COLO668 (cell line): ENCODE measurements at regions not wholly inside any gene's neighbourhood (a gene's known extent, or its start where the extent isn't known, plus 50 kb on each side); places are given as distances from the start of the nearest gene placed in this dataset.
A peak's percentile ranks its signal among the peaks of the same experiment; 100 is the strongest.
"Not testable (repeated sequence)": the region's sequence is repeated elsewhere in the genome, so short reads cannot be mapped to it uniquely, and the experiment has no call there.

Source experiments
- DNase-seq: peaks from one replicate; lab custom pipeline; 2025; ENCODE audit not compliant: unreplicated experiment; lab: John Stamatoyannopoulos, UW

DNA sequence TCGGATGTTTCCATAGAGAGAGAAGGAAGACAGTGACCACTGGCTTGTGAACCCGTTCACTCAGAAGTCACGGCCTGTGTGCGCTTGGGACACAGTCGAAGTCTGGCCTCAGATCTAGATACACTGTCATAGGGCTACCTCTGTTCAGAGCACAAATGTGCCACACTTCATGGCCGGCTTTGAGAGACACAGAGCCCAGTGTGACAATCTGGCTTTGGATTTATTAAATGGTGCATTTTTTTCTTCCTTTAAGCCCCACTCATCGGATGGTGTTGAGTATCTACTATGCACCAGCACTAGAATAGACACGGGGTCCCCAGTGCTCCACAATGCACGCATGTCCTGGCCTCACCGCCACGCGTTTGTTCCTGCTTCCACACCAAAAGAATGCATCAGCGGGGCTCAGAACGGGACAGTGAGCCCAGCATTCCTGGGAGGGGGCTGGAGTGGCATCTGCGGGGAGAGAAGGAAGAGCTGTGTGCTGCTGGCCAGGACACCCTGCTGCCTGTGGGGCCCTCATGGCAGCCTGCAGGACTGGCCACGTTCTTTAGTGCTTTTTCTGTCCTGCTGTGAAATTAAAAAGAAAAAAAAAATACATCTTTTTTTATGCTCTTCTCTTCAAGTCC lies 738.9 kb upstream of the SALL3 start:
- DNase-seq, result no peak

DNA sequence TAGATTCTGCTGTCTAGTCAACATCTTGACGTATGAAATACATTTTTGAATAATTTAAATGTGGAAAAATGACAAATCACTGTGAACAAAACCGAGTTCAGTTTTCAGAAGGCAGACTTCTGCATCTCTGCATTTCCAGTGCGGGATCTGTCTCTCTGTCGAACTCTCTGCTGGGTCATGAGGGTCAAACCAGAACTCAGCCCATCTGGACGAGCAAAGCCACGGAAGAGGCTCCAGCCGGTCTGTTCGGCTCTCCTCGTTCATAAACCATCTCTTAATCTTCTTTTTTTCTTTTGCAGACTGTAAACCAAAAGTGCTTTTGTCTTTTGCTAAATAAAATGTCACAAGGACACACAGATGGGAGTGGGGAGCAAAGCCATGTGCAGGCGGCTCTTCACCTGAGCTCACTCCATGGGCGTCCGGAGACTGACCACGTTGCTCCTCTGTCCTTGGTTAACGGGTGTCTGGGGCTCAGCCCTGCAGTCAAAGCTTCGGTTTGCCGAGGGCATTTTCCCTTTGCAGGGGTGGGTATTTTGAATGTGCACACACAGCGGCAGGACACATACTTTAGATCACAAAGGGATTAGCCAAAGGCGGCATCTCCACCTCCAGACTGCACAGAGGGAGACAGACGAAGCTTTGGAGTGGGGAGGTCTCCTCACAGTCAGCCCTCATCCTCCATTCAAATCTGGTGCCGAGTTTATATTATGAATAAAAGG lies 737.9 kb upstream of the SALL3 start:
- no peak for DNase-seq

DNA sequence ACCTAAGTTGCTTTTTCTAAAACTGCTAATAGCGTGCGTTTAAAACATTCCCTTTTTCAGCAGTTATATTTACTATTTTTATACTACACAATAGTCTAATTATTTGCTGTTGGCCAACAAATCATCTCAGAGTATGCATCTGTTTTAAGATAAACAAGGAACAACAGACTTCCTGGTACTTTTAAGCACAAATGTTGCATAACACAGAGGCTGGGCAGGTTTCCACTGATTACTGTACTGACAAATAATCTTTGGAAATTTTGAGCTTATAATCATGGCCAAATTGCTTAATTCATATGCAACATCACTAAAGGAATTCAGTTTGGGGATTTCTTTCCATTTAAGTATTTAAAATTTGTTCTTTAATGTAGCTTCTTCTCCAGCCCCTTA lies 737.4 kb upstream of the SALL3 start:
- DNase-seq, result no peak

DNA sequence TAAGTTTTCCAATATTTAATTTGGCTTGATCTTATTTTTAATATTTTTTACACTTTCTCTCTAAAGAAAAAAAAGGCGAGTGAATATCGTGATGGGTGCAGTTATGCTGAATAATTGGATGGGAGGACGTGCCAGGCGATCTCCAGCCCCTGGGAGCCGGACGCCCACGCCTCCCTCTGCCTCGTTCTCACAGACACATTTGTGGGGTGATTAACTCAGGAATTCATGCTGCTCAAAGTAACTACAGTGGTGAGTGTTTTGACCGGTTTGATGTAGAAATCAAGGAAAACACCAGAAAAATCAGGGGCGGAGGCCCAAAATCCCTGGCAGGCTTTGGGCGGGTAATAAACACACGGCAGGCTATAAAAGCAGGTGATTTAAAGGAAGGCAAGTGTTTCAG lies 736.8 kb upstream of the SALL3 start:
- no peak for DNase-seq

DNA sequence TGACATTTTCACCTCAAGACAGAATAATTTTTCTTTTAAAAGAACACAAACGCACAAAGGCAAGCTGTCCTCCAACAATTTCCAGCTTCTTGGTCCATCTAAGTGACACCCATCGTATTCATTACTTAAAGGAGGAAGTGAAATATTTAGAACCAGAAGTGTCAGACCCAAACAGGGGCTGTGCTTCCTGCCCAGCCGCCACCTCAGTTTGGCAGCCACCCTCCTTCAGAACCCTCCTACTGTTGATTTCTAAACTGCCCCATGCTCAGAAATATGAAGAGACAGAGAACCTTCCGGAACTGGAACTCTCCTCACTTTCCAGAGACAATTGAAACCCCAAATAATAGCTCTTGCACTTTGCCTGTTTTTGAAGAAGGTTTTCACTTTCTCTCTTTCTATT lies 734.8 kb upstream of the SALL3 start:
- no peak for DNase-seq

DNA sequence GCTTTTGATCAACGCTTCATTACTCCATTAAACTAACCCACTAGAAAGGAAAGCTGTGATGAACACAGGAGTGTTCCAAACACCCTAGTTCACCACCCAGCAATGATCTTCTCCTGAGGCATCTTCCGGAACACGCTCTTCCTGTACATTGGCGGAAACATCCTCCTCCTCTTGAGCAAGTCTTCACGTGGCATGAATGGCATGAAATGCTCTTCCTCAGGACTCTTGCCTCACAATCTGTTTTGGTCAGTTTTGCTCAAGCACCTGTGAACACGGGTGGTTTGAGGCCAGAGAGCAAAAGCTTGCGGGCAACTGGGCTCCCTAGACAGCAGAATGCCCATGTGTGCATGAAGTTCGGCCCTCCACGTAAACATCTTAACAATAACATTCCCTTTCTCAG lies 734.2 kb upstream of the SALL3 start:
- no peak for DNase-seq

DNA sequence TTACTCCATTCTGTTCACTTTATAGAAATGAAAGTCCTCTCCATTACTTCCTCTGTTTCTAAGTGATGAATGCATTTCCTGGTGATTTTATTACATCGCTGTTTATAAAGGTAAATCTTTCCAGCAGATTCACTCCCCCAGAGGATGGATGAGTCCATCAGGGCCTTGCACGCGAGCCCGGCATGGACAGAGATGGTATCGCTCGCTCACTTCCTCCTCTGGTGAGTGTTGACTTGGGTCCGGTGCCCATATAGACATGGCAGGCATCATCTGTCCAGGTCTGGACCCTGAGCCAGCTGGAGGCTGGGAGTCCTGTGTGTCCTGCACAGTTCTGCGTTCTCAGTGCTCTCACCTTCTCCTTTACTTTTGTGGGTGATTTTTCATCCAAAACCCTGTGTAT lies 733.6 kb upstream of the SALL3 start:
- DNase-seq, result no peak

DNA sequence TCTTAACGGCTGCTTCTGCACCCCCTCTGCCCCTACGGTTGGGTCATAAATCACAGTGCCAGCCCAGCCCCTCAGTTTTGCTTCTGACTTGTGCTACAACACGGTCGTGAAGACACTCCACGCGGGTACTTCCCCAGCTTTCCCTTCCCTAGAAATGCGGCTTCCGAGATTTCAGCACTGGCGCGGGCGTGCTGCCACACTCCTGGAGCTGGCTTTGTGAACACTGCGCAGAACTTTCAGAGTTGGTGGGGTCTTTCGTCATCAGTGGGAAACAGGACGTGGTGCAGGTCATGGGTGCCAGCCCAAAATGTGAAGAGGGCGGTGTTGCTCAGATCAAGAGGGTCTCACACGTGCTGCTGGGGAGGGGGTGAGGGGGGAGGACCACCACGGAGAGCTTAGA lies 733.0 kb upstream of the SALL3 start:
- no peak for DNase-seq

DNA sequence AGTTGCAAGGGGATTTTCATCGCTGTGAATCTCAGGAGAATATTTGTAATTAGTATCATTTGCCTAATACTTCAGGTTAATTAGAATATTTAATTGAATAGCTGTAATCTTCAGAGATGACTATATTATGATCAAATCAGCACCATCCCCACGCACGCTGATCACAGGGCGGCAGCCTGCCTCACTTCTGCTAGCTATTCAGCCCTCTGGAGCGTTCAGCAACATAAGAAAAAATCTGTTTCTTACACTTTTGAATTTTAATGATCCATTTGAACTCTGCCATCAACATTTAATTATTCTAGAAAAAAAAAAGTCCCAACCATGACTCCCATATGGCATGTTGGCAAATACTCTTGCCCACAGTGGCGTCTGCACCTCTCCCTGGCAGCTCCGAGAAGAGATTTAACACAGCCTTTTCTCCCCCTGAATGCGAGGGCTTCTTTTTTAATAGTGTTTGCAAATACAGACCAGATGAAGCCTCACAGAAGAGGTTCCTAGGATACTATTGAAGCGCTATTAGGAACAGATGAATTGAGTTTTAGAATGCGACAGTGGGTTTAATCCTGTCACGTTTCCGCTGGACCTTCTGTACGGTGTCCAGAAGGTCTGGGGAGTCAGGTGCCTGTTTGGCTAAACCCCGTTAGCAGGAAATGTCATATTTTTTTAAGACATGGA lies 731.9 kb upstream of the SALL3 start:
- DNase-seq, result no peak

DNA sequence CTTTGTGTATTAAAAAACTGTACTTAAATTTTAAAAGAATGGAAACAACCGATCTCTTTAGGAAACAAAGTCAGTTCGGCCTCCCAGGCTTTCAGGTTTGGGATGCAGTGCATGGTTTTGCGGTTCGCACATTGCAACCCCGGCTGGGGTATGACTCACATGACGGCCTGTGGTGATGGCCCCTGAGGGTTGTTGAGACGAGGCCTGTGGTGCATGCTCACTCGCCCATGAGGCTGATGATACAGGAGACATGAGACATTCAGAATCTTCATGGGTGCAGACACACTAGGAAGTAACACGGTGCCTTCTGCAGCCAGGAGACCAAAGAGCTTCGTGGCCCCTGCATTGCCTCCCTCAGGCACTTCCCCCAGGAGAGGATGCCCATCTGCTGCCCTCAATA lies 724.6 kb upstream of the SALL3 start:
- no peak for DNase-seq

DNA sequence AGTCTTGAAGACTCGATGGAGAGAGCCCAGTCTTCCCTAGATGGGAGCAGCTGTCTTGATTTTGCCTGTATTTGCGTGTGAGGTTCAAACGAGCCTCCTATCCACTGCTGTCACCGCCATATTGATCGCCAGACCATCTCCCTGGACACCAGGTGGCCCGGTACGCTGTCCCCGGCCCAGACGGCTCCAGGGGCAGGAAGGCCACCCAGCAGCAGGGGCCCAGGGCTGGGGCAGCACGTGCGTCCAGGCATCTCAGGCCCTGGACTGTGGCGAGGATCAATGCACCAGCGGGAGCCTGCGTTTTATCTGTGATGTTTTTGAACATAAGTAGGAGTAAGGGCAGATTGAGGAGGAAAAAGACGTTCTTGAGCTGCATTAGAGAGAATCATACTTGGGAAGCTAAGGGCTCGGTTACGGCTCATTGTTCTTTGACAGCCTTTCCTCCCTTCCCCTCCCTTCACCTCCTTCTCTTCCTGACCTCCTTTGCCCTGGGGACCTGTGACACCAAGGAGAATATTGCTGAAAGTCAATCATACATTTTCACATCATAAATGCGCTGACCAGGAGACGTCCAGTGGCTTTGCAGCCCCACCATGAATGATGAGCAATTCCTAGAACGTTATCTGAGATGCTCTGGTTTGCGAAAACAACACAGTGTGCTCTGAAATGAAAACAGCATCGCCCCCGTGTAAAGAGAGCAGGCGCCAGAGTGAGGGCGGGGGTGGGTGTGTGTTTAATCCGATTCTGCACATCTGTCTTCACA lies 711.2 kb upstream of the SALL3 start:
- no peak for DNase-seq

DNA sequence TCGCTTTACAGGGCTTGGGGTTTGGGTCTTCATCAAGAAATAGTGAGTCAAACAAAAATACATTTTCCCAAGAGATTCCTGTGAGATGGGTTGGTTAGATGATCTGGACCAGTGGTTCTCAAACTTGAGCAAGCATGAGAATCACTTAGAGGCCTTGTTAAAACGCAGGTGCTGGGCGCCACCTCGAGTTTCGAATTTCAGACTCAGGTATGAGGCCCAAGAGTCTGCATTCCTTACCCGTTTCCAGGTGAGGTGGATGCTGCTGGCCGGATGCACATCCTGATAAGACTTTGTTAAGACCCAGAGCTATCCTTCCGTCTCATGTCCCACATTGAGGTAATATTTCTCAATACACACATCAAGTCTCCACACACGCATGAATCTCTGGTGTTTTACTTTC lies 707.8 kb upstream of the SALL3 start:
- no peak for DNase-seq

DNA sequence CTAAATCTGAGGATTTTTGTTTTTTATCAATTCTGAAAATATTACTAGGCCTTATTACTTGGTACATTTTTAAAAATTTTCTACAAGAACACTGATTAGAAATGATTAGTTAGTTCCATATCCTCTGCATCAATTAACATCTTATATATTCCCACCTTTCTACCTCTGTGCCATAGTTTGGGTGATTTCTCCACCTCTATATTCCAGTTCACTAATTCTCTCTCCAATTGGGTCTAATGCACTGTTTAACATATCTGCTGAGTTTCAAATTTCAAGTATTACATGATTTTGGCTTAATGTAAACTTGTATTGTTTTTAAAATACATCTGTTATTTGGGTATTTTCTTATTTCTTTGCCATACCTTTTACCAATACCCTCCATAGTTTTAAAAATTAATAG lies 705.7 kb upstream of the SALL3 start:
- DNase-seq, result no peak

DNA sequence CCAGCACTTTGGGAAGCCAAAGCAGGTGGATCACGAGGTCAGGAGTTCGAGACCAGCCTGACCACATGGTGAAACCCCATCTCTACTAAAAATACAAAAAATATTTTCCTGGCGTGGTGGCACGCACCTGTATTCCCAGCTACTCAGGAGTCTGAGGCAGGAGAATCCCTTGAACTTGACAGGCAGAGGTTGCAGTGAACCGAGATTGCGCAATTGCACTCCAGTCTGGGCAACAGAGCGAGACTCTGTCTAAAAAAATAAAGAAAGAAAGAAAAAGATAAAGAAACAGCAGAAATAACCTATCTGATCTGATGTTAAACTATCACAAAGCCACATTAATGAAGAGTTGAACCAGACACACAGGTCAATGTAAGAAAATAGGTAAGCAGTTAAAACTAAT lies 696.2 kb upstream of the SALL3 start:
- DNase-seq, result not testable (repeated sequence)

DNA sequence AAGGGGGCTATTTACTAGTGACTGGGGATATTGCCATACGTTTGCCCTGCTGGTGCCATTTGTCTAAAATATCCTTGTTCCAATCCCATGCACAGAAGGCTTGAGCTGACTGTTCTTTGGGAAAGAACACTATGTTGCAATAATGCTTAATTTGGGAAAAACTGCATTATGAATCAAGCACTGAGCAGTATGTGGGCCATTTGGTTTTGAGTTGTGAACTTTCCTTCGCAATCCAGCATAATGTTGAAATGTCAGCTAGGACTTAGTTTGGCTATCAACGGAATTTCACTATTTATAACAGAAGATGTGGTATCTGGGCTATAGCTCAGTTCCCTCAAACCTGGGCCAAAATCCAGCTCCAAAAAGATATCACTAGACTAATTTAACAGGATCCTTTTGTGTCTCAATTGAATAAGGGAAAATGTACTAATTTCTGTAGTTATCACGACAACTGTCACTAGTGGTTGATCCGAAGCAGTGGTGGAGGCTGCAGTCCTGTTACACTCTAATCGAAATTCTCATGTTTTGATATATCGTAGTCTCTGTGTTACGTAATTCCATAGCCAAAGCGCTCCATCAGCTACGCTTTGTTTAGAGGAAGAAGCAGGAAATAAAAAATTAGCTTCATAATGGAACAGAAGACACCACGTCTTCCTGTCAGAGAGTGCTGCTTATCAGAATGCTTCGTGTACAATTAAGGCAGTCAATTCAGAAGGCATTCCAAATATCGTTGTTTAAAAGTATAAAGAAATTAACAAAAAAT lies 686.8 kb upstream of the SALL3 start:
- DNase-seq, result no peak

DNA sequence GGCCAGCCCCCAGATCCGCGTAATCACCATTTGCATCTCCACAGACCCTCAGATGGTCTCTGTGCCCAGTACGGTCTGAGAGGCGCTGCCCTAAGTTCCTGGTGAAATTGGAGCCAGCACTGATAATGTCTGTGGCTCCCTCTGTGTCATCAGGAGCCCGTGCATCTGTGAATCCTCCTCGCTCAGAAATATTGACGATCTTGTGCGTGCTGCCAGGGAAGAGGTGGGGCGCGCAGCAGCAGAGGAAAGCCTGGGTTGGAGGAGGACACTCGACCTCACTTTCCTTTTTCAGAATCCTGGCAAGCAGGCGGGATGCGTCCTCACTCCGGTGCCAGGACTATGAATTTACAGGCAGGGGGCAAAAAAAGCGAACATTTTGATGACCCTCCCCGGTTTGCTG lies 686.1 kb upstream of the SALL3 start:
- DNase-seq, result peak; percentile 43

DNA sequence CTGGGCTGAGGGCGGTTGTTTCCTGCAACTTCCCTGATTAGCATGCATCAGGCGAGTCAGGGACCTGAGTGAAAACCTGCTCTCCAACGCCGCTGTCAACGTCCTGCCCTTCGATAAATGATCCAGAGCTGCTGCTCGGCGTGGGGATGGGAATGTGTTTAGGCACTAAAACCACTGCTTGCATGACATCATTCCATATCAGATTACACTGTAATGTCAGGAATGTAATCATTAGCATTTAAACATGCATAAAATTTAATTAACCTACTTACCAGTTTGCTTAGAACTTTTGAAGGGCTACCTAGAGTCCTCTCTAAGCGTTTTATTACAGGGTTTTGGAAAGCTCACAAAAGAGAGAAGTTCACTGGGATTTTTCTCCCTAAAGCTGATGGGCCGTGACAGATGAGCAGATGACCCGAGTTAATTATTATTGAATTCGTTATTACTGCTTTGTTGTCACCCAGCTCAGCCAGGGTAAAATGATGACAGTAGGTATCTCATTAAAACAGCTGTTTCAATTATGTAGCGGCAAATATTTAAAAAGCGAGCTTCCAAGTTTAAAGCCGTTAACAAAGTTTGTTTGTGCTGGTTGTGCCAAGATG lies 685.6 kb upstream of the SALL3 start:
- peak; percentile 48 for DNase-seq

DNA sequence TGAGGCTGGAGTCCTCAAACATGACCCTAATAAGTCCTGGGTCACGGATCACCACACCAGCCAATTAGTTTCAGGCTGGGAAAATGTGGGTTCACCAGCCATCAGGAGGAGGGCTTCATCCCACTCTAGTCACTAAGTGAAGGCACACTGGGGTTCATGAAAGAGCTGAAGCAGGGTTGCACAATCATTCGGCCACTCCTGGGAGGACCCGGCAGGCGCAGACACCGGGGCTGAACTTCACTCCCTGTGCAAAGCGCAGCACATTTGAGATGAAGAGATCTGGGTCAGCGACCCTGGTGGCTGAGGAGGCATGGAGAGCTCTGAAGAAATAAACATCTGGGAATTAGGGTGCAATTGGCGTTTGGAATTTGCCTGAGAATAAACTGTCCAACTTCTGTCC lies 684.4 kb upstream of the SALL3 start:
- DNase-seq, result no peak

DNA sequence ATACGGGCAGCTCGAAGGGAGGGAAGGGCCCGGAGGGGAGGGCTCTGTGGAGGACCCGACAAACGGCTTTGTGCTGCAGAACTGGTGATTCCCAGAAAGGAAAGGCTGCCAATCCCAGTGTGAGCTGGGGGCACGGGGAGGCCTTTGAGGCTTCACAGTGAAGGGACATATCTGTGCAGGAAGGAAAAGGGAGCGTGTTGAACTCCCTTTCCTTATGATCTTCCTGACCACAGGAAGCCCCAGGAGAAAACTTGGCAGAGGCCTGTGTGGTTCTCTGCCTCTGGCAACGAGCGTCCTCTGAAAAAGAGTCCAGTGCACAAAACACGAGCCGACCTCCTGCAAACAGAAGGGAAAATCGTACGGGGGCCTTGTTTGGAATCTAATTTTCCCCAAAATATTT lies 683.5 kb upstream of the SALL3 start:
- no peak for DNase-seq

DNA sequence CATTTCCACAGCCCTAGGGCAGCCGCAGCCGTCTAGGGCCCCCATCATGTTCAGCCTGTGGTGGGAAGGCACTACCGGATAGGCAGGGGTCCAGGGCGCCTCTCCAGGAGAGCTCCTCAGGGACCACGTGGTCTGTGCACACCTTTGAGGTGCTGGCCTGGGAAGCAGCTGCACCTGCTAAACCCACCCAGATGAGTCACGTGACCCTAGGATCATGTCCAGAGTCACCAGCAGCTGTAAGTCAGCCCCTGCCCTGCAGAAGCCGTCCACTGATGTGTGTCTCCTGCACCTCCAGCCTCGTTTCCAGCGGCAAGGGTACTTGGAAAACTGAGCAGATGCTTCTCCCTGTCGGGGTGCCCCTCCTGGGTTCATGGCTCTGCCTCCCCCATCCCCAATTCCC lies 682.6 kb upstream of the SALL3 start:
- no peak for DNase-seq
